A172 (cell line): ENCODE measurements at regions not wholly inside any gene's neighbourhood (a gene's known extent, or its start where the extent isn't known, plus 50 kb on each side); places are given as distances from the start of the nearest gene placed in this dataset.

Experiments
- DNase-seq: peaks from one replicate; pipeline ENCODE4 v3.0.0-alpha.2; 2015; ENCODE audit warnings: low spot score

- no peak for DNase-seq
Measured at GRCh38 chr21:25375675-25376074, 231.6 kb downstream of the MRPL39 start.

DNA sequence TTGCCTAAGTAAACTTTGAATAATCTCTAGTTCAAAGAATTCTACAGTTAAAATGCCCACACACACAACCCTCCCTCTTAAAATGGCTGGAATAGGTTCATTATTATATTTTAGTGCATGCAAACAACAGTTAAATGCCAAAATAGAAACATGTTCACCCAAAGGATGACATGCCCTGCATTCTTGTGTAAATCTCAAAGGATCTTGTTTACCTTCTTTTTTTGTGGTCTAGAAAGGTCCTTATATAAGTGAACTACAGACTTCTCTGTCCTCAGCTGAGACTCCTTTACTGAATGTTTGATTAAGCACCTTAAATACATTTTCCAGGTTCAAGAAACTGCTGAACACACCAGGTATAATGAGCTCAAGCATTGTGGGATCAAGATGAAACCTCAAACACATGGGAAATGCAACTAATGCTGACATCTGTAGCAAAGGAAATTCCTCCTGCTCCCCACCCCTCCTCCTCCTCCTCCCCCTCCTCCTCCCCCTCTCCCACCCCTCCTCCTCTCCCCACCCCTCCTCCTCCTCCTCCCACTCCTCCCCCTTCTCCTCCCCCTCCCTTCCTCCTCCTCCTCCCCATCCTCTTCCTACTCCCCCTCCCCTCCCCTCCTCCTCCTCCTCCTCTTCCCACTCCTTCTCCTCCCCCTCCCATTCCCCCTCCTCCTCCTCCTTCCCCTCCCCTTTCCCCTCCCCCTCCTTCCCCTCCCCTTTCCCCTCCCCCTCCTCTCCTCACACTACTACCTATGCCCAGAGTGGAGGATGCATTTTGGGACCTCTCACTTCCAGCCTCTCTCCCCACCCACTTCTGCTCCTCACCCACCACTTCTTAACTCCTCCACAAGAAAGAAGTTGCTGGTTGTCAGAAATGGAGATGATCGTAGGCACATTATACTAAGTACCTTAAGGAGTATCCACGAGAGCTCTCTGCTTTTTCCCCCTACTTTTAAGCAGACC, 233.9 kb downstream of the MRPL39 start:
- peak; percentile 83 for DNase-seq

GRCh38 chr21:25371841-25372425, 235.3 kb downstream of the MRPL39 start:
- peak; percentile 62 for DNase-seq

GRCh38 chr21:25370311-25370744, 237.0 kb downstream of the MRPL39 start:
- DNase-seq = peak; percentile 100

- peak; percentile 88 for DNase-seq
Measured at GRCh38 chr21:25369524-25370300, 237.6 kb downstream of the MRPL39 start.

DNA sequence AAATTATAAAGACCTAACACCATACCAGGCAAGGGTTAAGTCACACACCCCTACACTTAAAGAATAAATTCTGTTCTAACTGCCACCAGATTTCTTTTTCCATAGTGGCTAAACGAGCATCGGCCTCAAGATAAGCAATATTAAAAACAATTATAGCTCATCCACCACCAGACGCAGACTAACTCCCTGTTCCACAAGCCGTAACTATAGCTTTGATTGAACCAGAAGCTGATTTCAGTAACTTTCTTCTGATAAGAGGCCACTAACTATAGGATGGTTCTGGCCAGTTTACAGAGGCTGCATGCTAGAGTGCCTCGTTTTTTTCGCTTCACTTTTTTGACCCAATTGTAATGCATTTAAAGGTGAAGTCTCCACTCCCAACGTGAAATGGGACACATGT, 238.8 kb downstream of the MRPL39 start:
- no peak for DNase-seq

- no peak for DNase-seq
Measured at GRCh38 chr21:25366116-25366515, 241.2 kb downstream of the MRPL39 start.

DNA sequence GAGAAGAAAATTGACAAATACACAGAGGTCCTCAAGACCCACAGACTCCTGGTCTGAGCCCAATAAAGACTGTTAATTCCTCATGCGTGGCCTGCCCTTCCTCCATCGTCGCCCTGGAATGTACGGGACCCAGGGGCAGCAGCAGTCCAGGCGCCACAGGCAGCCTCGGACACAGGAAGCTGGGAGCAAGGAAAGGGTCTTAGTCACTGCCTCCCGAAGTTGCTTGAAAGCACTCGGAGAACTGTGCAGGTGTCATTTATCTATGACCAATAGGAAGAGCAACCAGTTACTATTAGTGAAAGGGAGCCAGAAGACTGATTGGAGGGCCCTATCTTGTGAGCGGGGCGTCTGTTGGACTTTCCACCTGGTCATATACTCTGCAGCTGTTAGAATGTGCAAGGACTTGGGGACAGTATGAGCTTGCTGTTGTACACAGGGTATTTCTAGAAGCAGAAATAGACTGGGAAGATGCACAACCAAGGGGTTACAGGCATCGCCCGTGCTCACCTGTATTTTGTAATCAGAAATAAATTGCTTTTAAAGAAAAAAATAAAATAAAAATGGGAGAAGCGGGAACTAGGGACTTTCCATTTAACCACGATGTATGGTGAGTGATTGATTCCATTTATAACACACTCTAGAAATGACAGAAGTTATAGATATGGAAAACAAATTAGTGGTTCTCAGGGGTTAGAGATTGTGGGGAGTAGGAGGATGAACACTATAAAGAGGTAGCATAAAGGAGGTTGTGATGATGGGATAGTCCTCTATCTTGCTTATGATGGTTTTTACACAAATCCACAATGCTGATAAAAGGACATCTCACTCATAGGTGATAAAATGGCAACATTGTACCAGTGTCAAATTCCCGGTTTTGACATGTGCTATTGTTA, 244.7 kb downstream of the MRPL39 start:
- peak; percentile 74 for DNase-seq

DNA sequence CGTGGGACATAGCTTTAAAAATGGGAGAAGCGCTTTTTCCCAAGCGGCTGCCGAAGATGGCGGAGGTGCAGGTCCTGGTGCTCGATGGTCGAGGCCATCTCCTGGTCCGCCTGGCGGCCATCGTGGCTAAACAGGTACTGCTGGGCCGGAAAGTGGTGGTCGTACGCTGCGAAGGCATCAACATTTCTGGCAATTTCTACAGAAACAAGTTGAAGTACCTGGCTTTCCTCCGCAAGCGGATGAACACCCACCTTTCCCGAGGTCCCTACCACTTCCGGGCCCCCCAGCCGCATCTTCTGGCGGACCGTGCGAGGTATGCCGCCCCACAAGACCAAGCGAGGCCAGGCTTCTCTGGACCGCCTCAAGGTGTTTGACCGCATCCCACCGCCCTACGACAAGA, 245.5 kb downstream of the MRPL39 start:
- no peak for DNase-seq

DNA sequence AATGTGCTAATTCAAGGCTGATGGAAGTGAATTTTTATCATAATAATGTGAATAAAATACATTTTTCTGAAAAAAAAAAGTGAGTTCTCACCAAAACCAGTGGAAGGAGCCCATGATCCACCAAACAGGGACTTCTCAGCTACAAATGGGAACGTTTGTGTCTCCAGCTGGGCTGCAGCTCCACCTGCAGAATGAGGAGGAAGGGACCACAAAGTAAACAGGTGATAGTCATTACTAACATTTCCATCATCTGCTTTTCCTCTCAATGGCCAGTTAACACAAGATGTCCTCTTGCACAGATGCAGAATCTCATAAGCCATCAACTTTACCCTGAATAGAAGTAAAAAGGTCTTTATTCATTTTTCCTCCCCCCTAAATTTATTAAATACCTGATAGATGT, 246.2 kb downstream of the MRPL39 start:
- DNase-seq = no peak

DNA sequence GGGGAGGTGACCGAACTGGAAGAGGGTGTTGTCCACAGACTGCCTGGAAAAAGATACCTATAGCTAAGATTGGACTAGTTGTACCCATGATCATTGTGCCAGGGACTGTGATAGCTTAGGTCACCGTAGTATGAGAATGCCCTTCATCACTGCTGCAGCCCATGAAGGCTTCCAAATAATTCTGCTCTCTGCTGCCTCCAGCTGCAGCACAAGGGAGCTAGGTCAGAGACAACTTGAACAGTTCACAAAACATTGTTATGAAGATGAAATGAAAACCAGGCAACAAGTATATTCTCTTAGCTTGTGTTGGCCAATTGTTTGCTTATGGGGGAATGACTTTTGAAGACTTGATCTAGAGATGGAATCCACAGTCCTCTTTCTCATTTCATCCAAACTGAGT, 246.7 kb downstream of the MRPL39 start:
- peak; percentile 50 for DNase-seq

DNA sequence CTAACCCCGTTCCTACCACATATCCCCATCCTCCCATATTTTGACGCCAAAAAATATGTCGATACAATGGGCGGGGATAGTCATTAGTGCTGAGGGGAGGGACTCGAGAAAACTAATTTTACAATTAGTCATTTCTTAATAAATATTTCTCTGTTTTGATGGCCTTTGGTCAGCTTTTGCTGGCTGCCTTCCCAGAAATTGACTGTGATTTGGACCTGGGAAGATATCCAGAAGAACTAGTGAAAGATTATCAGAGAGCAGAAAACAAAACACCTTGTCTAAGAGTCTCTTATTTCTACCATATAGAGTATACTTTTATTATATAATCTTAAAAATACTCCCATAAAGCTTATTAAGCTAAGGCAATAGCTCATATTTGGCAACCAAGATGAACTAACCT, 247.6 kb downstream of the MRPL39 start:
- DNase-seq = no peak

DNA sequence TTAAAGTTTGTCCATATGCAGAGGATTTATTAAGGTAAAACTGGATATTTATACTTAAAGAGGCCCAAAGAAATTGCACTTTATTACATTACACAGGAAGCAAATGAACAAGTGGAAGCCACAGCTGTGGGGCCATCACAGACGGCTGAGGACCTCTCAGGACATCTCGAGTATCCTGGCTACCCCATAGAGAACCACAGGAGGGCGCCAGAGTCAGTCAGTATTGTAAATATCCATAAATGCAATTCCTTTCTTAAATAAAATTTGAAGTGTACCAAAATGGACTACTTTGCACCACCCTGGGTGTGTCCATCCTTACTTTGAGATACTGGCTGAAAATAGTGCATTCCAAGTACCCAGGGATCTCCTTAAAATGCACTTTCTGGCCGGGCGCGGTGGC, 257.2 kb downstream of the MRPL39 start:
- DNase-seq = peak; percentile 55

GRCh38 chr21:25343774-25344545, 263.3 kb downstream of the MRPL39 start:
- peak; percentile 66 for DNase-seq

DNA sequence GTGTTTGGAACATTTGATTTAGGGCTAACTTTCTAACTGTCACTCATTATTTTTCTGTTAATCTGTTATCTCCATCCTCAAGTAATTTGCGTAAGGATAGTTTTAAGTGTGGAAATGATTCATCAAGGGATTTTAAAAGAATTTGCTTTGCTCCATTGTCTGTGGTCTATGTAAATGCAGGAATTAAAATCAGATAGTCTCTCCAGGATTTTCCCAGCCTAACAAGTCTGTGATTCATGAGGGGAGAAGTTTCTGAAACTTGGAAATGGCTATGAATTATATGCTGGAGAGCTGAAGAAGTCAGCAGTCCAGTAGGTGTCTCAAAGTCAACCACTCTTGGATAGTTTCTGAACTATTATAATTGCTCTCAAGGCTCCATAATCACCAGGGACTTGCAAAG, 264.5 kb downstream of the MRPL39 start:
- peak; percentile 69 for DNase-seq

- peak; percentile 93 for DNase-seq
Measured at GRCh38 chr21:25341981-25342380, 265.3 kb downstream of the MRPL39 start.

- peak; percentile 71 for DNase-seq
Measured at GRCh38 chr21:25338415-25338814, 268.9 kb downstream of the MRPL39 start.

DNA sequence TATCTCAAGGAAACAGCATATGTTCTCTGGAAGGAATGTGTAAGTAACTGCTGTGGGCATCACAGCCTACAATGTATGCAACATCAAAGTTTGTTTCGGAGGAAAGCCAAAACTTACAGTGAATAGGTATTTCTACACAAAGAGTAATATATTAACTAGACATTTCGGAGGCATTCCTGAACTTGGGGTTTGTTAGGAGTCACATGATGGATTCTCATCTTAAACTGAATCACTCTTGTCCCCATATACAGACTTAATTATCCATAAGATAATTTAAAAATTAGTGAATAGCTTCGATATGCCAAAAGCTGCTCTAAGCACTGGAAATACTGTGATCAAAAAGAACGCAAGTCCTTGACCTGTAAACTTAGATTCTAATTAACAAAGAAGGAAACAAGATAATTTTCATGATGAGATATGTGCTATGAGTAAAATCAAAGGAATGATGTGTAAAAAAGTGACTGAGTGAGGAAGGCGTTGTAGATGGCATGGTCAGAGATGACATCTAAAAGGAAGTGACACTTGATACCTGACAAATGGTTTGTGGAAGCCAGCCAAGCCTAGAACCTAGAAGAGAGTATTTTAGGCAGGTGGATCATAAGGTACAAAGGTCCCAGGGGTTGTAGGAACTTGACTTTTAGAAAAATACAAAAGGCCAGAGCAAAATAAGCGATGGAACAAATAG, 273.1 kb downstream of the MRPL39 start:
- peak; percentile 86 for DNase-seq

- DNase-seq = no peak
Measured at GRCh38 chr21:25331286-25331685, 276.0 kb downstream of the MRPL39 start.

- DNase-seq = peak; percentile 86
Measured at GRCh38 chr21:25330266-25330665, 277.0 kb downstream of the MRPL39 start.
